ENCODE measurements at regions not wholly inside any gene's neighbourhood (a gene's known extent, or its start where the extent isn't known, plus 50 kb on each side); places are given as distances from the start of the nearest gene placed in this dataset.
A peak's percentile ranks its signal among the peaks of the same experiment; 100 is the strongest.

GRCh38 chr9:106575823-106576222 lies 287.1 kb upstream of the ZNF462 start:
- FAIRE-seq = no peak
- Histone ChIP-seq H3K4me3 (ENCODE audit: low read depth, low read length) (no peak overlapping the region), H3K27me3 (ENCODE audit: control insufficient read depth, insufficient read depth, low read length) (no peaks in the 10 kb centered on the region), H3K36me3 (ENCODE audit: control insufficient read depth, insufficient read depth, low read length) (no peaks in the 10 kb centered on the region)
- no peak for DNase-seq (ENCODE audit: low read depth)
- no peak for TF ChIP-seq CTCF (IDR thresholded peaks at IDR 0.05; ENCODE audit: insufficient read depth, low read length, severe bottlenecking)

DNA sequence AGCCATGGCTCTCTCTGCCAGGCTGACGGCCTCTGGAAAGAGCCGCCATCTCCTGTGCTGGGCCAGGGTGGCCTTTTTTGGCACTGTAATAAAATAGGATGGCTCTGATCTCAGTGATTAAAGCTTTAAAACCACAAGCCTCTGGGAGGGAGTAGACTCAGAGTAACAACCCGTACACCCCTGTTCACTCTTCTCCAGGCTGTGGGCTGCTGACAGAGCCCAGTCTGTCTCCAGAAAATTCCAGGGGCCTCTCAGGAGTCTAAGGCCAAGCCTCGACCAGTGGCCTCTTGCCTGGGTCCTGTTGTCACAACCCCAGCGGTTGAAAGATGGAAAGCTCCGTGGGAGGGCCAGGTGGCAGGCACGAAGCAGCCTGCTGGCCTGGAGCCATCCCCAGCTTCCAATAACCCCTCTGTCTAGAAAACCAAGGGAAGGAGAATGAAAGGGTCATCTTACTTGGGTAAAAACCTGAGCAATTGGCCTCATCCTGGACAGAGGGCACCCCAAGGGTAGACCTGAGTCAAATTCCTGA lies 286.7 kb upstream of the ZNF462 start:
- no peak for TF ChIP-seq CTCF (IDR thresholded peaks at IDR 0.05; ENCODE audit: insufficient read depth, low read length, severe bottlenecking)
- FAIRE-seq = no peak

GRCh38 chr9:106577121-106577520 lies 285.8 kb upstream of the ZNF462 start:
- no peak for TF ChIP-seq CTCF (IDR thresholded peaks at IDR 0.05; ENCODE audit: insufficient read depth, low read length, severe bottlenecking)
- no peaks in the 10 kb centered on the region for H3K36me3 ChIP-seq (ENCODE audit: control insufficient read depth, insufficient read depth, low read length)
- no peak overlapping the region for H3K4me3 ChIP-seq (ENCODE audit: low read depth, low read length)
- DNase-seq (ENCODE audit: low read depth) (no peak), FAIRE-seq (no peak)
- no peaks in the 10 kb centered on the region for H3K27me3 ChIP-seq (ENCODE audit: control insufficient read depth, insufficient read depth, low read length)

More for the DNA sequence above, 286.7 kb upstream of the ZNF462 start:
- DNase-seq (ENCODE audit: low read depth) = no peak
- H3K36me3 ChIP-seq (ENCODE audit: control insufficient read depth, insufficient read depth, low read length) = no peaks in the 10 kb centered on the region
- H3K4me3 ChIP-seq (ENCODE audit: low read depth, low read length) = no peak overlapping the region
- H3K27me3 ChIP-seq (ENCODE audit: control insufficient read depth, insufficient read depth, low read length) = no peaks in the 10 kb centered on the region

DNA sequence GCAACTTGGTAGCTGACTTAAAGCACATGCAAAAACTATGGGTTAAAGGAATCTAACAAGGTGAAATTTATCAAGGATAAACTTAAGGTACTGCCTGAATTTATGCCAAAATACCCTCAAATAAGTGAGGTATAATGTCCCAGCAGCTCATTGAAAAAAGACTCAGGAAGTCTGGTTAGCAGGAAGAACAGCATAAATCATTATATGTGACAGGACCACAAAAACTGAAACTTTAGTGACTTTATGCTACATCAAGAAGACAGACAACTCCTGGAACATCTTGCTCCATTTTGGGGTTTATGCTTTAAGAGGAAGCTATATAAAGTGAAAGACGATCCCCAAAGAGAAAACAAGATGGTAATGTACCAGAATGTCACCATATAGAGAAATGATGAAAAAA lies 282.4 kb upstream of the ZNF462 start:
- no peaks in the 10 kb centered on the region for H3K36me3 ChIP-seq (ENCODE audit: control insufficient read depth, insufficient read depth, low read length)
- H3K27me3 ChIP-seq (ENCODE audit: control insufficient read depth, insufficient read depth, low read length) = no peaks in the 10 kb centered on the region
- DNase-seq (ENCODE audit: low read depth) (no peak), FAIRE-seq (no peak)
- TF ChIP-seq CTCF (IDR thresholded peaks at IDR 0.05; ENCODE audit: insufficient read depth, low read length, severe bottlenecking) = no peak
- H3K4me3 ChIP-seq (ENCODE audit: low read depth, low read length) = no peak overlapping the region

- Histone ChIP-seq H3K36me3 (ENCODE audit: control insufficient read depth, insufficient read depth, low read length) (no peaks in the 10 kb centered on the region), H3K27me3 (ENCODE audit: control insufficient read depth, insufficient read depth, low read length) (no peaks in the 10 kb centered on the region), H3K4me3 (ENCODE audit: low read depth, low read length) (no peak overlapping the region)
- no peak for TF ChIP-seq CTCF (IDR thresholded peaks at IDR 0.05; ENCODE audit: insufficient read depth, low read length, severe bottlenecking)
- FAIRE-seq = no peak
- no peak for DNase-seq (ENCODE audit: low read depth)
These were observed 281.0 kb upstream of the ZNF462 start for GRCh38 chr9:106581973-106582372.

DNA sequence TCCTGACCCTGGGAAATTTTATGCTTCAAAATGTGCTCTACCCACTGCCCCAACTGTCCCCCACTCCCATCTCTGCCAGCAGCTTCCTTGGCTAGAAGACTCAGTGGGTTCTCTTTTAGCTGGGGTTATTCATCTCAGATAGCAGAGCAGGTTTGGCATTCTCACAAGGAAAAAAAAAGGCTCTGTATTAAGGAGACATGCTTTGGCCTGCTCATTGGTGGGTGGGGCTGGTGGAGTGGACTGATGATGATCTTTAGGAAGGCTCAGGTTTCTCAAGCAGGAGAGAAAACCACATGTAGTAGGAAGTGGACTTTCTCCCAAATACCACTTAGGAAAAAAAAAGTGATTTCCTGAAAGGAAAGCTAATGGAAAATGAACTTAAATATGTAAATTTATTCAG lies 279.2 kb upstream of the ZNF462 start:
- DNase-seq (ENCODE audit: low read depth) (peak; percentile 95), FAIRE-seq (no peak)
- TF ChIP-seq CTCF (IDR thresholded peaks at IDR 0.05; ENCODE audit: insufficient read depth, low read length, severe bottlenecking) = no peak
- H3K4me3 ChIP-seq (ENCODE audit: low read depth, low read length) = no peak overlapping the region
- no peaks in the 10 kb centered on the region for H3K27me3 ChIP-seq (ENCODE audit: control insufficient read depth, insufficient read depth, low read length)
- no peaks in the 10 kb centered on the region for H3K36me3 ChIP-seq (ENCODE audit: control insufficient read depth, insufficient read depth, low read length)
